Fibroblast of lung (primary cell): ENCODE measurements at regions not wholly inside any gene's neighbourhood (a gene's known extent, or its start where the extent isn't known, plus 50 kb on each side); places are given as distances from the start of the nearest gene placed in this dataset.

Experiments used
- DNase-seq, 2 donors: peaks; one replicate each; pipeline versions ENCODE4 v3.0.0 to v3.0.0-alpha.2; 2010; ENCODE audit warnings: low read depth in 2 of 2
- H2AFZ ChIP-seq: 2 replicates; pipeline ENCODE4 v1.5.1; 2012; ENCODE audit warnings: low read length, control low read depth, inconsistent platforms
- H3K27ac ChIP-seq: 2 replicates; pipeline ENCODE4 v1.5.1; 2011; ENCODE audit warnings: low read length, control low read depth; ENCODE audit not compliant: insufficient read depth
- H3K27me3 ChIP-seq: 2 replicates; pipeline ENCODE4 v1.5.1; 2011; ENCODE audit warnings: mild to moderate bottlenecking, low read length; ENCODE audit not compliant: control insufficient read depth, insufficient read depth
- H3K36me3 ChIP-seq: 2 replicates; pipeline ENCODE4 v1.5.1; 2011; ENCODE audit warnings: low read length; ENCODE audit not compliant: control insufficient read depth, insufficient read depth
- H3K4me1 ChIP-seq: 2 replicates; pipeline ENCODE4 v1.5.1; 2011; ENCODE audit warnings: low read length; ENCODE audit not compliant: control insufficient read depth, insufficient read depth; ENCODE audit errors: extremely low read depth
- H3K4me2 ChIP-seq: 2 replicates; pipeline ENCODE4 v1.5.1; 2011; ENCODE audit warnings: low read length, control low read depth; ENCODE audit not compliant: insufficient read depth; ENCODE audit errors: extremely low read depth
- H3K4me3 ChIP-seq, 4 experiments: fragments of 200-600 bp in 1 of 4; sonication (generic) in 1 of 4; replicated peaks in 1 of 4; 2 replicates each; pipeline ENCODE4 v1.5.1; 2011 to 2016; ENCODE audit warnings: low read length in 4 of 4, low read depth in 3 of 4, mild to moderate bottlenecking in 3 of 4, control low read depth in 2 of 4, inconsistent platforms in 1 of 4, mixed read lengths in 1 of 4; ENCODE audit not compliant: insufficient read depth in 1 of 4; ENCODE audit errors: control extremely low read depth in 1 of 4
- H3K79me2 ChIP-seq: 2 replicates; pipeline ENCODE4 v1.5.1; 2012; ENCODE audit warnings: mild to moderate bottlenecking, low read length, inconsistent platforms; ENCODE audit not compliant: control insufficient read depth, insufficient read depth
- H3K9ac ChIP-seq: 2 replicates; pipeline ENCODE4 v1.5.1; 2011; ENCODE audit warnings: mild to moderate bottlenecking, low read length, control low read depth; ENCODE audit not compliant: insufficient read depth
- H3K9me3 ChIP-seq: 2 replicates; pipeline ENCODE4 v1.5.1; 2012; ENCODE audit warnings: low read depth, low read length; ENCODE audit not compliant: control insufficient read depth, insufficient read depth
- H4K20me1 ChIP-seq: 2 replicates; pipeline ENCODE4 v1.5.1; 2011; ENCODE audit warnings: low read length; ENCODE audit not compliant: control insufficient read depth, insufficient read depth; ENCODE audit errors: extremely low read depth
- CTCF ChIP-seq, 2 donors: IDR thresholded peaks in 1 of 2; conservative IDR thresholded peaks in 1 of 2; 1 replicate in 1 of 2; 2 replicates in 1 of 2; pipeline ENCODE4 v1.5.1; 2011 to 2012; ENCODE audit warnings: low read length in 2 of 2, control low read depth in 1 of 2, inconsistent platforms in 1 of 2, low read depth in 1 of 2, mild to moderate bottlenecking in 1 of 2
- EZH2 ChIP-seq: IDR thresholded peaks from 2 replicates; pipeline ENCODE4 v1.5.1; 2012; ENCODE audit warnings: low read length, control low read depth, mild to moderate bottlenecking; ENCODE audit errors: missing control alignments

- H3K4me2 ChIP-seq, result no peak overlapping the region
- H4K20me1 ChIP-seq, result no peaks in the 10 kb centered on the region
- H3K9ac ChIP-seq, result no peak overlapping the region
- TF ChIP-seq EZH2, result no peak
- TF ChIP-seq CTCF (conservative IDR thresholded peaks at IDR 0.05 in 1 of 2, IDR thresholded peaks at IDR 0.05 in 1 of 2; ENCODE audit: low read depth in 1 of 2, low read length in 2 of 2), result no peak
- H3K27me3 ChIP-seq, result no peaks in the 10 kb centered on the region
- H3K9me3 ChIP-seq, result no peaks in the 10 kb centered on the region
- H3K27ac ChIP-seq, result no peak overlapping the region
- no peak for DNase-seq
- no peak overlapping the region for H2AFZ ChIP-seq
- H3K79me2 ChIP-seq, result no peaks in the 10 kb centered on the region
- no peaks in the 10 kb centered on the region for H3K4me1 ChIP-seq
- H3K4me3 ChIP-seq, result no peak overlapping the region
- no peaks in the 10 kb centered on the region for H3K36me3 ChIP-seq
Measured at GRCh38 chrX:113973706-113974105, 610.2 kb upstream of the HTR2C start.

GRCh38 chrX:113966791-113967190 lies 617.1 kb upstream of the HTR2C start:
- Histone ChIP-seq H3K79me2 (no peaks in the 10 kb centered on the region), H3K36me3 (no peaks in the 10 kb centered on the region), H3K9me3 (no peaks in the 10 kb centered on the region), H2AFZ (no peak overlapping the region), H3K27ac (no peak overlapping the region), H3K4me3 (no peak overlapping the region), H4K20me1 (no peaks in the 10 kb centered on the region), H3K9ac (no peak overlapping the region), H3K4me2 (no peak overlapping the region), H3K27me3 (no peaks in the 10 kb centered on the region), H3K4me1 (no peaks in the 10 kb centered on the region)
- no peak for DNase-seq
- TF ChIP-seq EZH2 (no peak), CTCF (conservative IDR thresholded peaks at IDR 0.05 in 1 of 2, IDR thresholded peaks at IDR 0.05 in 1 of 2; ENCODE audit: low read depth in 1 of 2, low read length in 2 of 2) (no peak)

GRCh38 chrX:113962343-113962742 lies 621.5 kb upstream of the HTR2C start:
- no peak overlapping the region for H3K4me2 ChIP-seq
- H3K79me2 ChIP-seq, result no peaks in the 10 kb centered on the region
- TF ChIP-seq CTCF (conservative IDR thresholded peaks at IDR 0.05 in 1 of 2, IDR thresholded peaks at IDR 0.05 in 1 of 2; ENCODE audit: low read depth in 1 of 2, low read length in 2 of 2), result no peak
- TF ChIP-seq EZH2, result no peak
- H3K36me3 ChIP-seq, result no peaks in the 10 kb centered on the region
- H4K20me1 ChIP-seq, result no peaks in the 10 kb centered on the region
- H2AFZ ChIP-seq, result no peak overlapping the region
- H3K27me3 ChIP-seq, result no peaks in the 10 kb centered on the region
- no peak for DNase-seq
- H3K4me1 ChIP-seq, result no peaks in the 10 kb centered on the region
- H3K9me3 ChIP-seq, result no peaks in the 10 kb centered on the region
- H3K9ac ChIP-seq, result no peak overlapping the region
- H3K27ac ChIP-seq, result no peak overlapping the region
- no peak overlapping the region for H3K4me3 ChIP-seq
